ENCODE measurements at regions not wholly inside any gene's neighbourhood (a gene's known extent, or its start where the extent isn't known, plus 50 kb on each side); places are given as distances from the start of the nearest gene placed in this dataset.

- ChIA-PET CTCF (no interaction called here), POLR2A (no interaction called here)
- H3K4me3 ChIP-seq (ENCODE audit: low read depth, low read length), result no peak overlapping the region
- H3K27ac ChIP-seq (ENCODE audit: low read depth, low read length), result no peak overlapping the region
- no peak for DNase-seq (ENCODE audit: low read depth, low spot score)
- TF ChIP-seq CTCF (IDR thresholded peaks at IDR 0.05; ENCODE audit: low read depth, low read length), result no peak
- H3K9me3 ChIP-seq (ENCODE audit: control insufficient read depth, insufficient read depth, low read length), result no peaks in the 10 kb centered on the region
- H3K27me3 ChIP-seq (ENCODE audit: control insufficient read depth, insufficient read depth, low read length), result no peaks in the 10 kb centered on the region
Observed at GRCh38 chr3:109977897-109978296, 640.6 kb upstream of the DPPA4 start.

GRCh38 chr3:109982201-109982600 is 644.9 kb upstream of the DPPA4 start:
- no peak overlapping the region for H3K27ac ChIP-seq (ENCODE audit: low read depth, low read length)
- no peak overlapping the region for H3K4me3 ChIP-seq (ENCODE audit: low read depth, low read length)
- POLR2A ChIA-PET, result no interaction called here
- no peaks in the 10 kb centered on the region for H3K9me3 ChIP-seq (ENCODE audit: control insufficient read depth, insufficient read depth, low read length)
- TF ChIP-seq CTCF (IDR thresholded peaks at IDR 0.05; ENCODE audit: low read depth, low read length), result no peak
- no peaks in the 10 kb centered on the region for H3K27me3 ChIP-seq (ENCODE audit: control insufficient read depth, insufficient read depth, low read length)
- CTCF ChIA-PET, result interaction anchor here (0.7 kb wide), 1 partner anchor 180 kb away, joined by 3 read pairs; no protein-coding TSS in a partner anchor
- DNase-seq (ENCODE audit: low read depth, low spot score), result no peak

GRCh38 chr3:109984976-109985375 is 647.6 kb upstream of the DPPA4 start:
- Histone ChIP-seq H3K9me3 (ENCODE audit: control insufficient read depth, insufficient read depth, low read length) (no peaks in the 10 kb centered on the region), H3K4me3 (ENCODE audit: low read depth, low read length) (no peak overlapping the region), H3K27ac (ENCODE audit: low read depth, low read length) (no peak overlapping the region), H3K27me3 (ENCODE audit: control insufficient read depth, insufficient read depth, low read length) (no peaks in the 10 kb centered on the region)
- POLR2A ChIA-PET, result no interaction called here
- TF ChIP-seq CTCF (IDR thresholded peaks at IDR 0.05; ENCODE audit: low read depth, low read length), result no peak
- DNase-seq (ENCODE audit: low read depth, low spot score), result no peak
- CTCF ChIA-PET, result no interaction called here

- H3K9me3 ChIP-seq (ENCODE audit: control insufficient read depth, insufficient read depth, low read length), result no peaks in the 10 kb centered on the region
- H3K27ac ChIP-seq (ENCODE audit: low read depth, low read length), result no peak overlapping the region
- TF ChIP-seq CTCF (IDR thresholded peaks at IDR 0.05; ENCODE audit: low read depth, low read length), result no peak
- CTCF ChIA-PET, result no interaction called here
- no peak for DNase-seq (ENCODE audit: low read depth, low spot score)
- H3K27me3 ChIP-seq (ENCODE audit: control insufficient read depth, insufficient read depth, low read length), result no peaks in the 10 kb centered on the region
- H3K4me3 ChIP-seq (ENCODE audit: low read depth, low read length), result no peak overlapping the region
- POLR2A ChIA-PET, result no interaction called here
Observed at GRCh38 chr3:109985943-109986555, 648.7 kb upstream of the DPPA4 start.

- no peak for TF ChIP-seq CTCF (IDR thresholded peaks at IDR 0.05; ENCODE audit: low read depth, low read length)
- H3K4me3 ChIP-seq (ENCODE audit: low read depth, low read length), result no peak overlapping the region
- H3K27me3 ChIP-seq (ENCODE audit: control insufficient read depth, insufficient read depth, low read length), result no peaks in the 10 kb centered on the region
- H3K27ac ChIP-seq (ENCODE audit: low read depth, low read length), result no peak overlapping the region
- ChIA-PET CTCF (no interaction called here), POLR2A (no interaction called here)
- H3K9me3 ChIP-seq (ENCODE audit: control insufficient read depth, insufficient read depth, low read length), result no peaks in the 10 kb centered on the region
- DNase-seq (ENCODE audit: low read depth, low spot score), result no peak
Observed at GRCh38 chr3:109994853-109995252, 657.5 kb upstream of the DPPA4 start.

Data from AG04450 (cell line).